Right atrium auricular region (tissue), 2 donors: ENCODE measurements at regions not wholly inside any gene's neighbourhood (a gene's known extent, or its start where the extent isn't known, plus 50 kb on each side); places are given as distances from the start of the nearest gene placed in this dataset.

Experiments
- DNase-seq: peaks from one replicate; pipeline ENCODE4 v3.0.0-alpha.2; 2019; ENCODE audit warnings: low spot score
- H3K27ac ChIP-seq, 2 donors: fragments of 200-600 bp; sonication (generic); 1 replicate in 1 of 2; 2 replicates in 1 of 2; pipeline ENCODE4 v1.5.1; 2016 to 2019
- H3K27me3 ChIP-seq, 2 donors: fragments of 200-600 bp; sonication (generic); one replicate each; pipeline versions ENCODE4 v1.5.1 to v1.6.0; 2017 to 2019
- H3K36me3 ChIP-seq: fragments of 200-600 bp; sonication (generic); one replicate; pipeline ENCODE4 v1.5.1; 2016
- H3K4me1 ChIP-seq, 2 donors: fragments of 200-600 bp; sonication (generic); one replicate each; pipeline versions ENCODE4 v1.5.1 to v1.6.0; 2017 to 2019
- H3K4me3 ChIP-seq, 2 donors: fragments of 200-600 bp; sonication (generic); 1 replicate in 1 of 2; 2 replicates in 1 of 2; pipeline ENCODE4 v1.5.1; 2017 to 2019; ENCODE audit warnings: mild to moderate bottlenecking in 1 of 2, moderate library complexity in 1 of 2
- H3K9me3 ChIP-seq, 2 donors: fragments of 200-600 bp; sonication (generic); one replicate each; pipeline ENCODE4 v1.5.1; 2019
- CTCF ChIP-seq, 2 donors: fragments of 200-600 bp; sonication (generic); IDR thresholded peaks; one replicate each; pipeline ENCODE4 v1.5.1; 2019; ENCODE audit warnings: antibody characterized with exemption in 2 of 2

- no peak for TF ChIP-seq CTCF (IDR thresholded peaks at IDR 0.05)
These were observed 54.2 kb upstream of the TCF4 start for GRCh38 chr18:55642191-55642590.

GRCh38 chr18:55641486-55641885 lies 53.5 kb upstream of the TCF4 start:
- no peak overlapping the region for H3K4me3 ChIP-seq
- peaks cover 0 to 10% of the 10 kb centered on the region in 2 donors for H3K9me3 ChIP-seq
- no peak for TF ChIP-seq CTCF (IDR thresholded peaks at IDR 0.05)
- DNase-seq = no peak
- no peaks in the 10 kb centered on the region for H3K36me3 ChIP-seq
- H3K4me1 ChIP-seq = no peaks in the 10 kb centered on the region
- H3K27me3 ChIP-seq = no peaks in the 10 kb centered on the region
- H3K27ac ChIP-seq = no peak overlapping the region

More at GRCh38 chr18:55642191-55642590, 54.2 kb upstream of the TCF4 start:
- Histone ChIP-seq H3K4me1 (no peaks in the 10 kb centered on the region), H3K36me3 (no peaks in the 10 kb centered on the region), H3K4me3 (no peak overlapping the region), H3K27ac (no peak overlapping the region), H3K27me3 (no peaks in the 10 kb centered on the region), H3K9me3 (peaks cover 0 to 10% of the 10 kb centered on the region in 2 donors)
- no peak for DNase-seq
